ENCODE measurements at regions not wholly inside any gene's neighbourhood (a gene's known extent, or its start where the extent isn't known, plus 50 kb on each side); places are given as distances from the start of the nearest gene placed in this dataset.

DNA sequence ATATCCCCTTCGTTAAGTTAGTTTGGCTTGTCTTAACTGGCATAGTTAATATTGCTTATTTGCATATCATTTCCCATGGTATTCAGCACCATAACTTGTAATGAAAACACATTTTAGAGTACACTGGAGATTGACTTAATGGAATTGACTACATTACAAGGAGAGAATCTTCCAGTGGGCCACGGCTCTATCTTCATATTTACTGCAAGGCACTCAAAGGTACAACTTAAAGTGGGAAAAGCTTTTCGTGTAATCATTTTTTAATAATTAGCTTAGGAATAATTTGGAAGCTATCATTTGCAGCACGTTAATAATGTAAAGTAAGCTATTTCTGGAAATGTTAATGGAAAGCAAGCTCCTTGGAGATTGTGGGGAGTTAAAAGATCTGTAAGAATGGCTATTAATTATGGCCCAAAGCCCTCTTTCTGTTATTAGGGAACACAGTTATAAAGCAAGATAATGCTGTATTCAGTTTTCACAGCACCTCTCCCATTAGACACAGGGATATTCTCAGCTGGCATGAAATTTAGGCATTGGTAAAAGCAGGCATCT, 551.5 kb upstream of the RGMA start:
- H3K27me3 ChIP-seq (ENCODE audit: control insufficient read depth, insufficient read depth, low read length, poor library complexity, severe bottlenecking): no peaks in the 10 kb centered on the region
- TF ChIP-seq CTCF (conservative IDR thresholded peaks at IDR 0.05): no peak
- no peak overlapping the region for H3K27ac Mint-ChIP-seq
- H3K9me3 ChIP-seq (ENCODE audit: control insufficient read depth, low read length): no peaks in the 10 kb centered on the region
- no peaks in the 10 kb centered on the region for H3K9me3 Mint-ChIP-seq
- no peaks in the 10 kb centered on the region for H3K4me1 ChIP-seq (ENCODE audit: control insufficient read depth, insufficient read depth, low read length)
- no peak for DNase-seq
- no peak overlapping the region for H3K27ac ChIP-seq (ENCODE audit: low read depth, low read length)
- no peaks in the 10 kb centered on the region for H3K36me3 ChIP-seq (ENCODE audit: control insufficient read depth, insufficient read depth, low read length)
- H3K4me3 Mint-ChIP-seq: no peak overlapping the region
- H3K27me3 Mint-ChIP-seq (ENCODE audit: insufficient read depth): no peaks in the 10 kb centered on the region
- no peak overlapping the region for H3K9ac ChIP-seq (ENCODE audit: extremely low read depth, low read length, poor library complexity, severe bottlenecking)
- H3K4me3 ChIP-seq (ENCODE audit: low read length): no peak overlapping the region
- no peaks in the 10 kb centered on the region for H3K36me3 Mint-ChIP-seq (ENCODE audit: low read depth)
- 86 to 95% methylated on average over 2 to 4 of the region's 4 CpGs for WGBS, 2 experiments (ENCODE audit: insufficient coverage in 1 of 2, insufficient read length in 1 of 2)
- H3K4me1 Mint-ChIP-seq: no peaks in the 10 kb centered on the region

- no peak for TF ChIP-seq CTCF (conservative IDR thresholded peaks at IDR 0.05)
- Mint-ChIP-seq H3K4me1 (peaks cover 3% of the 10 kb centered on the region), H3K4me3 (no peak overlapping the region), H3K9me3 (peaks cover 3% of the 10 kb centered on the region), H3K27ac (no peak overlapping the region), H3K36me3 (ENCODE audit: low read depth) (no peaks in the 10 kb centered on the region), H3K27me3 (ENCODE audit: insufficient read depth) (no peaks in the 10 kb centered on the region)
- Histone ChIP-seq H3K9ac (ENCODE audit: extremely low read depth, low read length, poor library complexity, severe bottlenecking) (no peak overlapping the region), H3K4me3 (ENCODE audit: low read length) (no peak overlapping the region), H3K36me3 (ENCODE audit: control insufficient read depth, insufficient read depth, low read length) (no peaks in the 10 kb centered on the region), H3K27me3 (ENCODE audit: control insufficient read depth, insufficient read depth, low read length, poor library complexity, severe bottlenecking) (no peaks in the 10 kb centered on the region), H3K27ac (ENCODE audit: low read depth, low read length) (no peak overlapping the region), H3K4me1 (ENCODE audit: control insufficient read depth, insufficient read depth, low read length) (no peaks in the 10 kb centered on the region), H3K9me3 (ENCODE audit: control insufficient read depth, low read length) (no peaks in the 10 kb centered on the region)
- WGBS, 2 experiments (ENCODE audit: insufficient coverage in 1 of 2, insufficient read length in 1 of 2): 93 to 95% methylated on average over 8 to 9 of the region's 9 CpGs
- DNase-seq: no peak
Measured at GRCh38 chr15:93631958-93632618, 543.1 kb upstream of the RGMA start.

- TF ChIP-seq CTCF (conservative IDR thresholded peaks at IDR 0.05): no peak
- H3K9me3 ChIP-seq (ENCODE audit: control insufficient read depth, low read length): no peaks in the 10 kb centered on the region
- no peak overlapping the region for H3K4me3 ChIP-seq (ENCODE audit: low read length)
- H3K36me3 ChIP-seq (ENCODE audit: control insufficient read depth, insufficient read depth, low read length): no peaks in the 10 kb centered on the region
- WGBS, 2 experiments (ENCODE audit: insufficient coverage in 1 of 2, insufficient read length in 1 of 2): 69 to 71% methylated on average over 5 of the region's 5 CpGs
- Mint-ChIP-seq H3K27ac (no peak overlapping the region), H3K4me3 (no peak overlapping the region), H3K27me3 (ENCODE audit: insufficient read depth) (no peaks in the 10 kb centered on the region), H3K9me3 (no peaks in the 10 kb centered on the region), H3K4me1 (peaks cover 5% of the 10 kb centered on the region), H3K36me3 (ENCODE audit: low read depth) (no peaks in the 10 kb centered on the region)
- H3K27me3 ChIP-seq (ENCODE audit: control insufficient read depth, insufficient read depth, low read length, poor library complexity, severe bottlenecking): no peaks in the 10 kb centered on the region
- H3K4me1 ChIP-seq (ENCODE audit: control insufficient read depth, insufficient read depth, low read length): no peaks in the 10 kb centered on the region
- no peak overlapping the region for H3K9ac ChIP-seq (ENCODE audit: extremely low read depth, low read length, poor library complexity, severe bottlenecking)
- DNase-seq: no peak
- H3K27ac ChIP-seq (ENCODE audit: low read depth, low read length): no peak overlapping the region
Measured at GRCh38 chr15:93619597-93619996, 530.6 kb upstream of the RGMA start.

Measured in endodermal cell (in vitro differentiated cells).